Fibroblast of villous mesenchyme (primary cell): ENCODE measurements at regions not wholly inside any gene's neighbourhood (a gene's known extent, or its start where the extent isn't known, plus 50 kb on each side); places are given as distances from the start of the nearest gene placed in this dataset.

Source experiments
- DNase-seq: peaks from one replicate; pipeline ENCODE4 v3.0.0-alpha.2; 2010; ENCODE audit warnings: low read depth
- H3K4me3 ChIP-seq: 2 replicates; pipeline ENCODE4 v1.5.1; 2011; ENCODE audit warnings: low read depth, mild to moderate bottlenecking, low read length
- CTCF ChIP-seq: IDR thresholded peaks from 2 replicates; pipeline ENCODE4 v1.5.1; 2012; ENCODE audit warnings: low read depth, mild to moderate bottlenecking, low read length; ENCODE audit not compliant: insufficient read depth

- H3K4me3 ChIP-seq = no peak overlapping the region
- TF ChIP-seq CTCF = no peak
- no peak for DNase-seq
Observed at GRCh38 chr9:85397005-85397404, 344.7 kb downstream of the AGTPBP1 start.

DNA sequence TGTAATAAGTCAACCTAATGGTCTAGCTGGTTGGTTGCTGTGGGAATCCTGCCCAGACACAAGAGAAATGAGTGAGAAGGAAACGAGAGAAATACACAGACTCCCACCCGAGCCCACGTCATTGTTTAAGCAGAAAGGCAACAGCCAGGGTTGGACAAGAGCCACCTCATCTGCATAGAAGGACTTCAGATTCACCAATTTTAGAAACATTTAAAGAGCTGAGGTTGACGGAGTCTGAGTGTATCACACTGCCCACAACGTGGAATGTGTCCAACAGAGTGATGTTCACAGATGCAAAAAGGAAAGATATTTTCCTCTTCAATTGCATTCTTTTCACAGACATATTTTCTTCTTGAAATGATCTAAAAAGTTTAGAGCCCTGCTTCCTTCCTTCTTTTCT is 349.5 kb downstream of the AGTPBP1 start:
- no peak overlapping the region for H3K4me3 ChIP-seq
- no peak for TF ChIP-seq CTCF
- no peak for DNase-seq

GRCh38 chr9:85377731-85378289 is 363.9 kb downstream of the AGTPBP1 start:
- no peak for DNase-seq
- no peak for TF ChIP-seq CTCF
- H3K4me3 ChIP-seq = no peak overlapping the region

DNA sequence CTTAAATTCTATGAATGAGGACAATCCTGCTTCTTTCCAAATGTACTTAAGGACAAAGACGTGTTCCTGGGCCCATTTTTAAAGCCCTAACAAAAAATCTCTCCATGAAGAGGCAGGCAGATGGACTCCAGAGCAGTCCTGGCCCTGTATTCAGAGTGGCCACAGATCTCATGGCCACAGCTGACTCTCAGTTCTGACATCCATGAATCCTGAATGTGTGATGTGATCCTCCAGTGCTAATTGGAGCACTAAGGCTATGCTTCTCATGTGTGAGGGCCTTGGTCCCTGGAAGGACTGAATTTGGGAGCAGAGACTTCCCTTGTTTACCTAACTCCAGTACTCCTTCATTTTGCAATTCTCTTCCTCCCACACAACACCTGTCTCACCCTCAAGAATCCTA is 373.0 kb downstream of the AGTPBP1 start:
- TF ChIP-seq CTCF = no peak
- DNase-seq = no peak
- H3K4me3 ChIP-seq = no peak overlapping the region

DNA sequence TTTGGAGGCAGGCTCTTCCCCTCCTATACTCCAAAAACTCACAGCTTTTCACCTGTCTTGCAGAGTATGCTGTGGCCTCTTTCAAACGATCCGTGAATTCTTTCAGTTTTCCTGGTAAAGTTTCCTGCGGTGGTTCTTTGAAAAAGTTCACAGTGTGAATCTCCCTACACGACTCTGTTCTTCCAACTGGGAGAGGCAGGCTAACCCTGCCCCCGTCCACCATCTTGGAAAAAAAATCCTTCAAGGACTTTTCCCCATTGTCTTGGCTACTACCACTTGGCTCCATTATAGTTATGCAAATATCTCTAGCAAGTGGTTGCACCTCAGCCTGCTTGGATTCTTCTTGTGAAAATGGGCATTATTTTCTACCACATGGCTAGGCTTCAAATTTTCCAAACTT is 382.6 kb downstream of the AGTPBP1 start:
- TF ChIP-seq CTCF = no peak
- no peak for DNase-seq
- no peak overlapping the region for H3K4me3 ChIP-seq

DNA sequence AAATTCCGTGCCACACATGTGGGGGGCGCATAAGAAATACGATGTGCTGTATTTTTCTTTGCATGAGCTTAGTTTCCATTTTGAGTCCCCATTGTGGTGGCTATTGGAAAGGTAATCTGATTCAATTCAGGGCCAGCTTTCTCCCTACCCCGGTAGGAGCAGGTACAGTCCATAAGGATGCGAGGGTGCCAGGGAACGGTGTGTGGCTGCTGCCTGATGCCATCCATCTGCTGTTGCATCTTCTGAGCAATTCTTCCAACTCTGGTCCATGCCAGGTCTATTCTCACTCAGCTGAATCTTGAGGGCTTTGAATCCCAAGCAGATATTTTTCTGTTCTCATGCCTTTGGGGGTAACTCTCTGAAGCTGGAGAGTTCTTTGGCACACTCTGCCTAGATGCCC is 392.7 kb downstream of the AGTPBP1 start:
- H3K4me3 ChIP-seq = no peak overlapping the region
- TF ChIP-seq CTCF = no peak
- DNase-seq = no peak

DNA sequence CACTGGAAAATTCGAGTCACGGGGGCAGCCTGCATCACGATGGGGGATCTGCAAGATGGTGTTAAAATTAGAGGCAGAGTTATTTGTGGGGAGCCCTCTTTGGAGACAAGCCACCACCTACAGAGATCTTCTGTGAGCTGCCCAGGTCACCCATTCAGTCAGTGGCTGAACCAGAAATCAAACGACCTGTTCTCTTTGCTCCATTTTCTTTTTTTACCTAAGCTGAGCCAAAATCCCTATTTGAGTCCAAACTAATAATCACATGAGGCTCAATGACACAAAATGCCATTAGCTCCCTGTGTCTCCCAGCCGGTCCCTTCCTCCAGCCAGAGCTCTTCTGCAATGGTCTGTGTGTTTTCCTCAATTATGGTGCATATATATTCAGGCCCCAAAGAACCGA is 394.2 kb downstream of the AGTPBP1 start:
- no peak for DNase-seq
- H3K4me3 ChIP-seq = no peak overlapping the region
- no peak for TF ChIP-seq CTCF
